ENCODE measurements at regions not wholly inside any gene's neighbourhood (a gene's known extent, or its start where the extent isn't known, plus 50 kb on each side); places are given as distances from the start of the nearest gene placed in this dataset.

DNA sequence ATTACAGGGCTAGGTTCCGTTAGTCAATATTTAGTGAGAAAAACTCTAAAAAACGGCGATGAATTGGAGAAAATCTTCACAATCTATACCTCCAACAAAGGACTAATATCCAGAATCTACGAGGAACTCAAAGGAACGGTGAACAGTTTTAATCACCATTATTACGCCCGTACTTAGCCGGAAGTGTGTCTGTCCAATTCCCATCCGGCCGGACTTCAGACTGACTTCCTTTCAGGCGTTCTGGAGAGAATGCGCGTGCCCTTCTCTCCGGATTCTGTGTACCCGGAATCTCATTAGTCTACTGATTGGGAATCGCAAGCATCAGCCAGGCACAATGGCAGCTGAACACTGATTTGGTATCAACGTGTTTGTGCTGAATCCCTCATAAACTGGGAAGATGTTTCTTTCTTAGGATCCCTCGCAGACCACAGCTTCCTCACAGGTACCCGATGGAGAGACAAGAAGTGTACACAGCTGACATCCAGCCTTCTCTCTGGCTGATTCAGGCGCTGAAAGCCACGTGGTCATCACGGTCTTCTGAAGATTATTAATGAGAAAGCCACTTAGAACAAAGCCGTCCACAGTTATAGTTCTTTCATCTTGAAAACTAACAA, 239.9 kb downstream of the ZNF516 start:
- no peak for DNase-seq (ENCODE audit: extremely low read depth in 1 of 2, low read depth in 1 of 2)

DNA sequence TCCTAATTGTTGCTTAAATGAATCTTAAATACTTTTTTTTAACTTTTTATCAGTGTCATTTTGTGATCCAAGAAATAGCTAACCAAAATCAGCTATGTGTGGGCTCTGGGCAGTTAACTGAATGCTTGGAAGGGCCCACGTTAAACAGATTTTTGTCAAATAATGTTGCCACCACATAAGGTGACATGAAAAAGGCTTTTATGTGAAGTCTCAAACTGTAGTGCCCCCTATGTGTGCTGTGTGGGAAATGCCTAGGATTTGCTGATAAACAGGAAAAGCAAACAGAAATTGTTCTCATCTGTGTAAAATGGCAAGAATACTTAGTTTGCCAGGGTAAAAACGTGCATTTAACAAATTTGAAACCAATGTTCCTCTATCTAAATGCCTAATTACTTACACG, 242.2 kb downstream of the ZNF516 start:
- DNase-seq (ENCODE audit: extremely low read depth in 1 of 2, low read depth in 1 of 2): no peak

DNA sequence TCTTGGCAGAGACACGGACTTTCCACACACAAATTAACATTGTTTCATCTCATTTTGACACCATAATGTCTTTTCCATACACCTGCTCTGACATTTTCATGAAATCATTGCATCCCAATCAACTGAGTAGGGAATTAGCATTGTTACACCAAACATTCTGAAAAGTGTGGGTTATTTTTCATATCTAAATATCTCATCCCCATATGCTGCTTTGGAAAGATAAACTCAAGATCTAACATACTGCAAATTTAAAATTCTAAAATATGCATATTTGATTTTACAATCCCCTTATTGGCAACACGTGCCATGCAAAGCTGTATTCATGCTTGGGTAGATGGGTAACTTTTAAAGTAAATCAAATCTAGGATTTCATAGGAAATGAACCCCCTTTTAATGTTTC, 242.9 kb downstream of the ZNF516 start:
- no peak for DNase-seq (ENCODE audit: extremely low read depth in 1 of 2, low read depth in 1 of 2)

DNA sequence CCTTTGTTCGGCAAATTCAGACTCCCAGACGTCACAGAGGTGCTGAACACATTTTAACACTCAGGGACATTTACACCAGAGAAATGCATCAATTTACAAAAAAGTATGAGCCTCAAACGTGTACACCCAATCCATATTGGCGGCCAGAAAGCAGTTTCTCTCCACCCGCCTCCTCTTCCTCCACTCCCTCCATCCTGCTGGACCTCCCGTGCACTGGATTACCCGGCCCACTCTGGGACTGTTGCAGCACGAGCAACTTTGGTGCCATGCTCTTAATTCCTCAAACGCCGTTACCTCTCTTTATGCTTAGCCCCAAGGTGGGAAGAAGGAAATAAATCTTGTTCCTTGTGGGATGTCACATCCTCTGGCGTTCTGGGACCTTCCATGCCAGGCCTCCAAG, 243.4 kb downstream of the ZNF516 start:
- no peak for DNase-seq (ENCODE audit: extremely low read depth in 1 of 2, low read depth in 1 of 2)

DNA sequence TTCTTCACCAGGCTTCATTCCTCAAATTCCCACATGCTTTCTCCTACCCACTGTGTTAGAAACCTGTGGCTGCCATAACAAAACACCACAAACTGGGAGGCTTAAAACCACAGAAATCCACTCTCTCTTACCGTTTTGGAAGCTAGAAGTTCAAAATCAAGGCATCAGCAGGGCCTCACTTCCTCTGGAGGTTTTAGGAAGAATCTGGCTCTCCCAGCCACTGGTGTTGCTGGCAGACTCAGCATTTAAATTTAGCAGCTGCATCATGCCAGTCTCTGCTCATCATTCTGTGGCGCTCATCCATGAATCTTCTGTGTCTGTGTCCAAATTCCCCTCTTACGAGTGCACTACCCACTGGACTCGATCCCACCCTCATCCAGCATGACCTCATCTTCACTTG, 248.5 kb downstream of the ZNF516 start:
- DNase-seq (ENCODE audit: extremely low read depth in 1 of 2, low read depth in 1 of 2): no peak

DNA sequence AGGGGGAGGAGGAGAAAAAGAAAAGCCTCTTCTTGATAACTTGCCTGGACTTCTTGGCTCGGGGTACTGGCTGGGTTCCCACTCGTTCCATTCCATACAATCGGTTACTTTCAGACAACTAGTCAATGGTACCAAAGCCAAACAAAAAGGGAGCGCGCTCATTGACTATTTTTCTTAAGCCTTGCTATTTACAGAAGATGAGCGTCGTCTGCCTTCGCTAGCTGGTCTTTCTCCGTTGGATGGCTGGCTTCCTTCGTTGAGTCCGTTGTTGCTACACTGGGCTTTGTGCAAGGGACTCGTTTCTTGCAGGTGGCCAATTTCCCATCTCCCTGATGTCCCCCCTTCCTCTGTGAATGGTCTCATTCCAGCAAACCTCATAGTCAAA, 260.4 kb downstream of the ZNF516 start:
- no peak for DNase-seq (ENCODE audit: extremely low read depth in 1 of 2, low read depth in 1 of 2)

DNA sequence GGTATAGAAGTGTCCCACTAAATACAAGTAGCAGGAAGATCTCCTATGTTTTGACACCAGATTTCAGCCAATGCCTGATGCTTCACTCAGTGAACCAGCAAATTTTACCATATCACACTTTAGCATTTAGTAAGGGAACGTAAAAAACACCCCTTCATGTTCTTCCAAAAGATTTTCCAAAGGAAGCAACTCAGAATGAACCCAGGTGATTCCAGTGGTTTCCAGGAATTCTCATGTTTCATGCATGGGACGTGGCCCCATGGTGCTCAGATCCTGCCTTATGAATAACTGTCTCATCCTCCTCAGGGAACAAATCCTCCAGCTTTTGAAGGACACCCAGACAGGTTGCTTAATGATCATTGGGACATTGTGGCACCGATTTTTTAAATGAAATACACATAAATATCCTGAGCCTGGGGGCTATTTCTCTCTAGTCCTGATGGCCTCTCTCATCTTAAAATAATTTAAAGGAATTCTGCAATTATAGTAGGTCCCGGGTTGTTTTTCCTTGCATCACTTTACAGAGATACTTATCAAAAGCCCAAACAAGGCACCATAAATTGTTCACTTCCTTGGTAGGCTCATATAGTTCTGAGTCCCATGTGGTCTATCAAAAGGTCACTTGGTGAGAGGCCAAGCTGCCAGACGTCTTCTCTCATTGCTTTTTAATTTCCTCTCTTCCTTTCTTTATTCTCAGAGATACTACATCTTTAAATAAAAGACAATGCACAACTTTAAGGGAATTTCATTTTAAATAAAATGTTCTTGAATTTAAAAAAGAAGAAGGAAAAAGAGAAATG, 261.0 kb downstream of the ZNF516 start:
- DNase-seq (ENCODE audit: extremely low read depth in 1 of 2, low read depth in 1 of 2): no peak

DNA sequence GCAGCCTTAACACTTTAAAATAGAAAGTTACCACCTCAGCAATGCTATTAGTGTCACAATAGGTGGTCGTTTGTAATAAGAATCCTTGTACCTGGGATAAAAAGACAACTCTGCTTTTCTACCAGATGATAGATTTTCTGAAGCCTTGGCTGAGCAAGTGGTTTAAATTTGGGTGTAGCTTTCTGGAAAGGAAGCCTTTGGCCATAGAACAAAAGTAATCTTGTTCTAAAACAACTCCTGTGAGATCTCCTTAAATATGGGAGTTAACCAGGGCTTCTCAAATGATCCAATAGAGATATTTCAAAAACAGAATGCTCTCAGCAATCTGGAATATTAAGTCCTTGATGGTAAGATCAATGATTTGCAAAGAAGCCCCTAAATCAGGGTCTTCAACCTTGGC, 261.6 kb downstream of the ZNF516 start:
- no peak for DNase-seq (ENCODE audit: extremely low read depth in 1 of 2, low read depth in 1 of 2)

DNA sequence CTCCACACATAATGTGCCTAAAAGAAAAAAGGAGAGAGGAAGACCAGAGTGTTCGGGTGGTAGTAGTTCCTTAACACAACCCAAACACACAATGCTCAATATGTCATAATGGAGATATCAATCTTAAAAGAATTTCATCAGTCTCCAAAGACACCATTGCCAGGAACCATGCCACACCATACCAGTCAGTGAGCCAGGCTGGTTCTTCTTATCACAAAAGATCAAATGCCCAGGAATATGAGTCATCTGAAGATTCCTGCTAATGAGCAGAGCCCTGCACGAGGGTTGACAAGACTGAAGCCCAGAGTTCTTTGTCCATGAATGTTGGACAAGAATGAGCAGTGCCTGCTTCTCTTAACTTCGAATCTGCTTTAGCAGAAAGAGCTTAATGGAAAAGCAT, 262.3 kb downstream of the ZNF516 start:
- DNase-seq (ENCODE audit: extremely low read depth in 1 of 2, low read depth in 1 of 2): no peak

DNA sequence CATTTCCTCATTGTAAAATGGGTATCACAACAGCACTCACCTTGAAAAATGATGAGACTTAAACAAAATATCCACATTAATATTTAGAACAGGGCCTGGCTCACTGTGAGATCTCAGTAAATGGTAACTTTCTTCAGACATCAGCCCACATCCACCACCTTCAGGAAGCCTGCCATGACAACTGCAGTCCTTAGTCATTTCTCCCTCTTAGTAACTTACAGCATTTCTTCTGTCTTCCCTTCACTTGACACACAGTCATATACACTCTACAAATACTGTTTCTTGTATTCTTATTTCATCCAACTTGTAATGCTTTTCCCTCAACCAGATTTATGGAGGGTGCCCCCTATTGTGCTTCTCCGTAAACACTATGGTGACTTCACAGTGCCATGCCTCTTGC, 263.0 kb downstream of the ZNF516 start:
- no peak for DNase-seq (ENCODE audit: extremely low read depth in 1 of 2, low read depth in 1 of 2)

DNA sequence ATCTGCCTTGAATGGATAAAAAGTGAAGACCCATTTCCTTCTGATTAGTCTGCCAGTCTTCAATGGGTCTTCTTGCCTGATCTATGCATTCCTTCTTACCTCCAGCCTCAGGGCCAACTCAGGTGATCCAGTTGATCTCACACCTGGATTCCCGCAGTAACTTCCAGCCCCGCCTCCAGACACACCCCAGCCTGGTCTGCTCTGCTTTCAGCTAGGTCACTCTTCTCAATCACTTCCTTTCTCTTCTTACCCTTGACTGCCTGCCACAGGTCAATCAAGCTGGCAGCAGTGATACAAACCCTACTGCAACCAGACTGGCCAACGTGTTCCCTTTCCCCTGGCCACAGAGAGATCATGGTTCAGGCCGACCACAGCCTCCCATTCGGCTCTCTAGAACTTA, 263.6 kb downstream of the ZNF516 start:
- DNase-seq (ENCODE audit: extremely low read depth in 1 of 2, low read depth in 1 of 2): no peak

DNA sequence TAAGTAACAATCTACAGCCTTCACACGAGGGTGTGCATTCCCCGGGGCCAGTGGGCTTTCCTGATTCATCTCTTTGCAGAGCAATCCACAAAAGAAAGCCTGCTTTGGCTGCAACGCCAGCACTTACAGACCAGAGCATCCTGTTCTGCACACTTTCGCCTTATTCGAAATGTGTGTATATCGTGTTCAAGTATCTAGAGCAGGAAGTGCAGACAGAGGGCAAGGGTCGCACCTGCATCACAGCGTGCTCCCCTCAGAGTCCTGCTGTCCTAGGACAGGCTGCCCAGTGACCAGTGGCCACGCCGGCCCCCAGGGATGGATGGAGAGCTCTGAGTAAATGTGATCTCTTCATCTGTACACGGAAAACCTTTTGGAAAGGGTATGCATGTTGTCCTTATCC, 264.3 kb downstream of the ZNF516 start:
- DNase-seq (ENCODE audit: extremely low read depth in 1 of 2, low read depth in 1 of 2): no peak

DNA sequence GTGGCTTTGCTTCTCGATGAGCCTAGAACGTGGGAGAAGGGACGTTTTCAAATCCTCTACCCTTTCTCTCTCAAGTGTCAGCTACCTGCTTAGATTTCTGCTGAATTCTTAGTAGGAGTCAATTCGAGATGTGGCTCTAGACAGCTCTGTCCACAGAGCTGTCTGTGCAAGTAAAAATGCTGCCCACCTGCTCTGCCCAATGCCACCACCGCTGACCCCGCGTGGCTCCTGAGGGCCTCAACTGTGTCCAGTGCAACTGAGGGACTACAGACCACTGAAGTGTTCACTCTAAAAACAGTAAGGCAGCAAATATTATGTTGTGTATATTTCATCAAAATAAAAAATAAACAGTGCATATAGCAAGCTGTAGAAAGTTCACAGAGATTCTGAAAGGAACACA, 266.3 kb downstream of the ZNF516 start:
- no peak for DNase-seq (ENCODE audit: extremely low read depth in 1 of 2, low read depth in 1 of 2)

DNA sequence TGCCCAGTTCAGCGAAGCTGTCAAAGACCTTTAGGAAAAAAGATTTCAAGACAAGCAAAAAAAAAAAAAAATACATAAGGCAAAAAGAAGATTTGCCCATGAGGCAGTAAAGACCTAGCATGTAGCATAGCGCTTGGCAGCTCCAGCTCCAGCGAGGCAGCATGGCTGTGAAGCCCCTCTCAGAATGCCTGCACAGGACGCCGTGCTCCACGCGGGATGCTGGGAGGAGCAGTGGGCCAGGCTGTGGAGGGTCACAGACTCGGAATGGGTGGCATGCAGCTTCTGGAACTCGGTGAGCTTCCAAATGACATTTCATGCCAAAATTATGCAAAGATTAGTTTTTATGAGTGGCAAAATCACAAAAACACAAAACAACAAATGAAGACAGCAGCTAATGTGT, 267.3 kb downstream of the ZNF516 start:
- no peak for DNase-seq (ENCODE audit: extremely low read depth in 1 of 2, low read depth in 1 of 2)

DNA sequence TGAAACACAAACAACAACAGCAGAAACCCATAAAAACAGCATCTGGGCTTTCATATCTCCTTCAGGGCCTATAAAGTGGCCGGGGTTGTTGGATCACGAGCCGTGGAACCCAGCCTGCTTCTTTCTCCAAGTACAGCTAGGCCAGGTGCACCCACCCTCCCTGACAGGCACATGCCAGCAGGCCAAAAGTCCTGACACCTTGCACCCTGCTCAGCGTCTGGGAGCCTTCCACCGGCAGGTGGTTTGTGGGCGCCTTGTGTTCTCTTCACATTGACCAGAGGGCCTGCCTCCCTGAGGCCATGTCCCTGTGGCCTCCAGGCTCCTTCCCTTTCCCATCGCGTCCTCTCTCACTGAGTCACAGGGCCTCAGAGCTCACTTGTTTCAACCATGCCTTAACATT, 271.6 kb downstream of the ZNF516 start:
- no peak for DNase-seq (ENCODE audit: extremely low read depth in 1 of 2, low read depth in 1 of 2)

DNA sequence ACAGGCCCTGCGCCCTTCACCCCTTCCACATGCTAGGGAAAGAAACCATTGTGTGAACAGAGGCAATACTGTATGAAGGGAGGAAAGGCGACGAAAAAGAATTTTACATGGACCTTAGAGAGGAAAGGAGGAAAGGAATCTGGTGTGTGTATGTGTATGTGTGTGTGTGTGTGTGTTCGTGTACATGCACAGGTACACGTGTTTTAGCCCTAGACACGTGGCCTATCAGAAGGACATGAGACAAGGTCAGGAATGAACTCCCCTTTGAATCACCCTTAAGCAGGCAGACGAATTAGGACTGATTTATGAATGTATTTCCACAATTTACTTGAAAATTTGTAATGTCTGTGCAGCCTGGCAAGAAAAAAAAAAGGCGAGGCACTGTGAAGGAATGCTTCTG, 276.0 kb downstream of the ZNF516 start:
- no peak for DNase-seq (ENCODE audit: extremely low read depth in 1 of 2, low read depth in 1 of 2)

DNA sequence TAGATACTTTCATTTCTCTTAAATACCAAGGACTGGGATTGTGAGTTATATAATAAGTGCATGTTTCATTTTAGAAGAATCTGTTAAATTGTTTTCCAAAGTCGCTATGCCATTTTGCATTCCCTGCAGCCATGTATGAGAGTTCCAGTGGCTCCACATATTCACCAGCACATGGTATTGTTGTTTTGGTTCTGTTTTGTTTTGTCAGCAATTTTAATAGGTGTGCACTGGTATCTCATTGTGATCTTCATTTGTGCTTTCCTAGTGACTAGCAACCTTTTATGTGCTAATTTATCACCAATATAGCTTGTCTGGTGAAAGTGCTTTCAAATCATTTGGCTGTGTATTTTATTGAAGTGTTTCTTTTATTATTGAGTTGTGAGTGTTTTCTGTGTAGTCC, 278.9 kb downstream of the ZNF516 start:
- no peak for DNase-seq (ENCODE audit: extremely low read depth in 1 of 2, low read depth in 1 of 2)

DNA sequence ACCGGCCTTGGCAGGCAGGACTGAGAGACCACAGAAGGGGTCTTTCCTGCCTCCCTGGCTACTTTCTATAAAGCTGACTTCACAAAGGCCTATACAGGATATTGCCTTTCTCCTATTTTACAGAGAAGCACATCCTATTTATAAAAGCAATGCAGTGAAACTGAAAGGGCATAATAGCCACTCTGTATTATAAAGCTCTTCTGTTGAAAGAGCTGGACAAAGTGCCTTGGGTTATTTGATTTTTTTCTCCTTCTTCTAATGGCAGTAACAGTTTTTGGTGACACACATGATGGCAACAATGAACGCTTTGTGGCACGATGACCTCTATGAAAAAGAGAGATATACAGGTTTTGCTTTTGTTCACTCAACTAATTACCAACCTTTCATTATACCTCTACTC, 281.1 kb downstream of the ZNF516 start:
- no peak for DNase-seq (ENCODE audit: extremely low read depth in 1 of 2, low read depth in 1 of 2)

DNA sequence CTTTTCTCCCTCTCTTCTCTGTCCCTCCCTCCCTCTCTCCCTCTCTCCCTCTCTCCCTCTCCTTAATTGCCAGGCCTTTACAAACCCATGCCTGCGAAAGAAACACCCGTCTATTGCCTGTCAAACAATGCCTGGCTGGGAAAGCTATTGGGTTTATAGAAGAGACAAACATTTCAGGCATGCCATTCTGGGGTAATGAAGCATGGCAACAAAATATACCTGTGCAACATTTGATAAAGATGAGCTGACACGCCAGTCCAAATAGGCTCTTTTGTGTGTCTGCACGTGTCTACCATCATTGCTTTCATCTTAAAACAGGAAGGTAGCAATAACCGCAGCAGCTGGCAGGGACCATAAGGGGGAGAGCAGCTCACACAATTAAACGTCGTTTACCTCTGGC, 282.1 kb downstream of the ZNF516 start:
- no peak for DNase-seq (ENCODE audit: extremely low read depth in 1 of 2, low read depth in 1 of 2)

DNA sequence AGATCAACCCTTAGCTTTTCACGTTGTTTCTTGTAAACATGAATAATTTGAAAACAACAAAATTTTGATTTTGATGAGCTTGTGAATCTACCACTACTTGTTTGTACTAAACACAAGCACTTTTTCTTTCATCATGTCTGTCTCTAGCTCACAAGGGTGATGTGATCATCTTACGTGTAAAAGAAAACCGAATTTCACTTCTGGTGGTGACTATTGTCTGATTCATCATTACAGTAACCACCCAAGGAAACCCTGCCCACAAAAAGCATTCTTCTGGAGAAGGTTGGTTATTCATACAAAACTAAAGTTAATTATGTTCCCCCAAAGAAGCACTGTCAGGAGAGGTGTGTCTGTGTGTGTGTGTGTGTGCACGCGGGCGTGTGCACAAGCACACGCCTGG, 285.4 kb downstream of the ZNF516 start:
- DNase-seq (ENCODE audit: extremely low read depth in 1 of 2, low read depth in 1 of 2): no peak

DNA sequence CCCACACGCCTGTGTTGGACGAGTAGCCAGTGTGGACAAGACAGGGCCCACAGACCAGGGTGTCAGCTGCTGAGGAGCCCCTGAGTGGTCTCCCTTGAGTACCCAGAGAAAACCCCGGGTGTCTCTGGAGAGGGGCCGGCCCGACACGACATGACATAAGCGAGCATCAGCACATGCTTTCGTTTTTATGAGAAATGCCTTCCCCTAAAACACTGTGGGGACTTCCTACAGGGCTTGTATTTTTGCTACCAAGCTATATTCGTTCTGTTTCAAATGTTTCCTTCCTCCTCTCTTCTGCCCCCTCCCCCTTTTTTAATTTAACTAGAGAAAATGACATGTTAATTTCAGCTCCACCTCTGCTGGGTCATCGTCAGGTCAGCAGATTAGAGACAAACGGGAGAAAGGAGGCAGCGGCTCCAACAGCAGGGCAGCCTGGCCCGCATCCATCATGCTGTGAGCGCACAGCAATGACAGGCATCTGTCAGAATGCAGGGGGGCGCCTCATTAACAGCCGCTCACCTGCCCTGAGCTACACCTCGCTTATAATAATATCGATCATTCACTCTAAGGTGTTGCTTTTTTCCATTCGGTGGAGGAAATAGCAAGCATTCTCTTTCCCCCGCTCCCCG, 286.2 kb downstream of the ZNF516 start:
- DNase-seq (ENCODE audit: extremely low read depth in 1 of 2, low read depth in 1 of 2): no peak

DNA sequence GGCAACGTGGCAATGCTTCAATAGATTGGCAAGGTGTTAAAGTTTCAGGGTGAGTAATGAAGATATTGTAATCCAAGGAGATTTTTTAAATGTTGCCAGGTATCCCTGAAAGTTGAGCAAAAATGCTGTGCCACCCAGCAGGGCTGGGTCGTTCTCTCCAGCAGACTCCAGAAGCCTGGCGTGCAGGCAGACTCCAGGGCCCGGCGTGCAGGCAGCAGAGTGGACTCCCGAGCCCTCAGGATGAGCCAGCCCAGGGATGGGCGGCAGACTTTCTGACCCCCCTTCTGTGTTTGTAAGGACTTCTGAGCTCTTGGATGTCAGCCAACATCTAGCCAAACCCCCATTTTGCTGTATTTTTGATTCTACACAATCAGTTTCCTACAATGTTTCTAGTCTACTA, 289.1 kb downstream of the ZNF516 start:
- DNase-seq (ENCODE audit: extremely low read depth in 1 of 2, low read depth in 1 of 2): no peak

Data from stimulated activated CD8-positive, alpha-beta memory T cell treated with anti-CD3 and anti-CD28 coated beads, Interleukin-7, amount 100 ng/mL, for 48 hours (primary cell).